HG03175 (cell line): ENCODE measurements at regions not wholly inside any gene's neighbourhood (a gene's known extent, or its start where the extent isn't known, plus 50 kb on each side); places are given as distances from the start of the nearest gene placed in this dataset.

ENCODE experiments used
- ATAC-seq: cut with Tn5 transposase; IDR thresholded peaks from one replicate; pipeline ENCODE4 v1.9.1; 2021; ENCODE audit warnings: mild to moderate bottlenecking, moderate library complexity; ENCODE audit not compliant: unreplicated experiment

- ATAC-seq, result no peak
Measured at GRCh38 chr2:185891403-185891802, 152.8 kb downstream of the FSIP2 start.

- no peak for ATAC-seq
Measured at GRCh38 chr2:185891804-185892411, 153.3 kb downstream of the FSIP2 start.

- ATAC-seq, result no peak
Measured at GRCh38 chr2:185892484-185892883, 153.9 kb downstream of the FSIP2 start.

- ATAC-seq, result no peak
Measured at GRCh38 chr2:185894223-185894622, 155.6 kb downstream of the FSIP2 start.

- no peak for ATAC-seq
Measured at GRCh38 chr2:185895828-185896693, 157.5 kb downstream of the FSIP2 start.

- ATAC-seq, result no peak
Measured at GRCh38 chr2:185899366-185899765, 160.8 kb downstream of the FSIP2 start.

GRCh38 chr2:185919155-185919554 lies 180.6 kb downstream of the FSIP2 start:
- ATAC-seq, result no peak

- ATAC-seq, result no peak
Measured at GRCh38 chr2:185921048-185921756, 182.6 kb downstream of the FSIP2 start.

- no peak for ATAC-seq
Measured at GRCh38 chr2:185934232-185934631, 195.6 kb downstream of the FSIP2 start.

- ATAC-seq, result no peak
Measured at GRCh38 chr2:185939858-185940257, 201.3 kb downstream of the FSIP2 start.

GRCh38 chr2:185942855-185943254 lies 204.3 kb downstream of the FSIP2 start:
- no peak for ATAC-seq

- ATAC-seq, result no peak
Measured at GRCh38 chr2:185947722-185948121, 209.1 kb downstream of the FSIP2 start.

- no peak for ATAC-seq
Measured at GRCh38 chr2:185952100-185952499, 213.5 kb downstream of the FSIP2 start.

- ATAC-seq, result no peak
Measured at GRCh38 chr2:185954389-185954788, 215.8 kb downstream of the FSIP2 start.

- no peak for ATAC-seq
Measured at GRCh38 chr2:185955050-185955449, 216.4 kb downstream of the FSIP2 start.

GRCh38 chr2:185967335-185967734 lies 228.7 kb downstream of the FSIP2 start:
- no peak for ATAC-seq

- no peak for ATAC-seq
Measured at GRCh38 chr2:185970148-185970852, 231.7 kb downstream of the FSIP2 start.

GRCh38 chr2:185978634-185979407 lies 240.2 kb downstream of the FSIP2 start:
- ATAC-seq, result no peak

GRCh38 chr2:185979546-185980071 lies 241.0 kb downstream of the FSIP2 start:
- no peak for ATAC-seq

GRCh38 chr2:185980944-185981343 lies 242.3 kb downstream of the FSIP2 start:
- no peak for ATAC-seq
